RWPE2 (cell line): ENCODE measurements at regions not wholly inside any gene's neighbourhood (a gene's known extent, or its start where the extent isn't known, plus 50 kb on each side); places are given as distances from the start of the nearest gene placed in this dataset.
A peak's percentile ranks its signal among the peaks of the same experiment; 100 is the strongest.

Experiments used
- ATAC-seq: fragments of 200-7000 bp; cut with Tn5 transposase; 3 replicates; pipeline ENCODE4 v1.9.1; 2021; ENCODE audit warnings: low read depth
- DNase-seq: peaks from one replicate; pipeline ENCODE4 v3.0.0-alpha.2; 2020; ENCODE audit warnings: low spot score
- H3K27ac ChIP-seq: fragments of 450-650 bp; 2 replicates; pipeline ENCODE4 v1.5.1; 2017; ENCODE audit warnings: mild to moderate bottlenecking; ENCODE audit not compliant: poor library complexity, severe bottlenecking
- H3K27me3 ChIP-seq: fragments of 250-450 bp; sonication (Bioruptor Pico); 2 replicates; pipeline ENCODE4 v1.5.1; 2021; ENCODE audit warnings: mild to moderate bottlenecking, moderate library complexity; ENCODE audit not compliant: insufficient read depth, poor library complexity, severe bottlenecking
- H3K36me3 ChIP-seq: fragments of 250-450 bp; sonication (Bioruptor Pico); 2 replicates; pipeline ENCODE4 v1.5.1; 2020; ENCODE audit warnings: low read depth, mild to moderate bottlenecking, moderate library complexity
- H3K4me1 ChIP-seq: fragments of 250-450 bp; sonication (Bioruptor Pico); 2 replicates; pipeline ENCODE4 v1.5.1; 2021; ENCODE audit warnings: mild to moderate bottlenecking, moderate library complexity; ENCODE audit not compliant: insufficient read depth, poor library complexity, severe bottlenecking
- H3K4me3 ChIP-seq: fragments of 250-450 bp; sonication (Bioruptor Pico); 2 replicates; pipeline ENCODE4 v1.5.1; 2021; ENCODE audit warnings: mild to moderate bottlenecking, moderate library complexity; ENCODE audit not compliant: severe bottlenecking
- H3K9me3 ChIP-seq: fragments of 250-450 bp; sonication (Bioruptor Pico); 2 replicates; pipeline ENCODE4 v1.5.1; 2021; ENCODE audit warnings: mild to moderate bottlenecking, moderate library complexity; ENCODE audit not compliant: severe bottlenecking
- TF ChIP-seq, protein P1 (sequence below): fragments of 450-650 bp; IDR thresholded peaks from one replicate; pipeline ENCODE4 v1.5.1; 2017; ENCODE audit warnings: mild to moderate bottlenecking, moderate library complexity; ENCODE audit not compliant: poor library complexity, severe bottlenecking

DNA sequence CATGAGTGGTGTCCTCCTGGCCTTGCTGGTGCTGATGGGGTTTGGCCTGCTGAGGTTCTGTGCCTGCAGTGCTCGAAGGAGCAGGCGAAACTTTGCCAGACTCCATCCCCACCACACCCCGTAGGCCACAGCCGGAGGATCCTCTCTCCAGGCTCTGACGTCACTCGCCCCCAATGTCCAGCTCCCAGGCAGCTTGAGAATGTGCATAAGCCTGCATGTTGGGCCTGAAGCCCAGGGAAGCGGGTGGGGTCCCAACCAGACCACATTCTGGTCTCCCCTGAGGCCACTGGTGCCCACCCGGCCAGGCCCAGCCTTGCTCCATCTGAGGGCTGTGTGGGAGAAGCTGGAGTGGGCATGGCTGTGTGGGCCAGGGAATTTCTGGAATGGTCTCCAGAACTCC lies 109.8 kb downstream of the ASB7 start:
- Histone ChIP-seq H3K36me3 (no peaks in the 10 kb centered on the region), H3K27ac (peak overlapping the region; percentile 100), H3K4me1 (peaks cover 24% of the 10 kb centered on the region), H3K27me3 (no peaks in the 10 kb centered on the region), H3K4me3 (no peak overlapping the region), H3K9me3 (no peaks in the 10 kb centered on the region)
- ATAC-seq (no peak), DNase-seq (peak; percentile 72)
- TF ChIP-seq, protein P1, sequence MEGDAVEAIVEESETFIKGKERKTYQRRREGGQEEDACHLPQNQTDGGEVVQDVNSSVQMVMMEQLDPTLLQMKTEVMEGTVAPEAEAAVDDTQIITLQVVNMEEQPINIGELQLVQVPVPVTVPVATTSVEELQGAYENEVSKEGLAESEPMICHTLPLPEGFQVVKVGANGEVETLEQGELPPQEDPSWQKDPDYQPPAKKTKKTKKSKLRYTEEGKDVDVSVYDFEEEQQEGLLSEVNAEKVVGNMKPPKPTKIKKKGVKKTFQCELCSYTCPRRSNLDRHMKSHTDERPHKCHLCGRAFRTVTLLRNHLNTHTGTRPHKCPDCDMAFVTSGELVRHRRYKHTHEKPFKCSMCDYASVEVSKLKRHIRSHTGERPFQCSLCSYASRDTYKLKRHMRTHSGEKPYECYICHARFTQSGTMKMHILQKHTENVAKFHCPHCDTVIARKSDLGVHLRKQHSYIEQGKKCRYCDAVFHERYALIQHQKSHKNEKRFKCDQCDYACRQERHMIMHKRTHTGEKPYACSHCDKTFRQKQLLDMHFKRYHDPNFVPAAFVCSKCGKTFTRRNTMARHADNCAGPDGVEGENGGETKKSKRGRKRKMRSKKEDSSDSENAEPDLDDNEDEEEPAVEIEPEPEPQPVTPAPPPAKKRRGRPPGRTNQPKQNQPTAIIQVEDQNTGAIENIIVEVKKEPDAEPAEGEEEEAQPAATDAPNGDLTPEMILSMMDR: no peak

DNA sequence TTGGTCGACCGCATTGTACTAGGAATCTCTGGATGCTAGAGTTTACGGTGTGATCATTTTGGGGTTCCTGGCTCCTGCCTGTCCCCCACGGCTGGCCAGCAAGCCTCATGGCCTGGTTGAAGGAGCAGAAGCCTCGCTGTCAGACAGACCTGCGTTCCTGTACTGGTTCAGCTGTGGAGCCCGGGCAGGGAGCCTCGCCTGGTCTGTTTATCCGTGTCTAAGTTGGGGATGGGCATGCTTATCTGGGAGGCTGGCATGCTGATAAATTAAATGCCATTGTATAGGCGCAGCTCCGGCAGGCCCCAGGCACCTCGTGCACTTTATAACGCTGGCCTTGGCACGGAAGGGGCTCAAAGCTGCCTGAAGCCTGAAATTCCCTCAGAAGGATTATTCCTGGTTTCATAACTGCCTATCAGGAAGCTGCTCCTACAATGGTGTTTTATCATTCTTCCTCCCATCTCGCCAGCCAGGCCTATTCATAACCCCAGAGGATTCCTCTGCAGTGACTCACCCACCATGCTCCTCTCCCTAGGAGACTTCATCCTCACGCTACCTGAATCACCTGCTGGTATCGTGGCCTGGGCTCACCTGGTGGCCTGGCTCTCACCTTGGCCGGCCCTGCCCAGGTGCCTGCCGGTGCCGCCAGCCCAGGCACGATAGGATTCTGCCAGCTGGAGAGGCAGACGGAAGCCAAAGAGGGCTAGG lies 110.9 kb downstream of the ASB7 start:
- Histone ChIP-seq H3K4me3 (no peak overlapping the region), H3K4me1 (peaks cover 24% of the 10 kb centered on the region), H3K9me3 (no peaks in the 10 kb centered on the region), H3K27me3 (no peaks in the 10 kb centered on the region), H3K27ac (peak overlapping the region; percentile 100), H3K36me3 (no peaks in the 10 kb centered on the region)
- ATAC-seq: peak; percentile 92
- DNase-seq: peak; percentile 100
- TF ChIP-seq, protein P1: no peak

DNA sequence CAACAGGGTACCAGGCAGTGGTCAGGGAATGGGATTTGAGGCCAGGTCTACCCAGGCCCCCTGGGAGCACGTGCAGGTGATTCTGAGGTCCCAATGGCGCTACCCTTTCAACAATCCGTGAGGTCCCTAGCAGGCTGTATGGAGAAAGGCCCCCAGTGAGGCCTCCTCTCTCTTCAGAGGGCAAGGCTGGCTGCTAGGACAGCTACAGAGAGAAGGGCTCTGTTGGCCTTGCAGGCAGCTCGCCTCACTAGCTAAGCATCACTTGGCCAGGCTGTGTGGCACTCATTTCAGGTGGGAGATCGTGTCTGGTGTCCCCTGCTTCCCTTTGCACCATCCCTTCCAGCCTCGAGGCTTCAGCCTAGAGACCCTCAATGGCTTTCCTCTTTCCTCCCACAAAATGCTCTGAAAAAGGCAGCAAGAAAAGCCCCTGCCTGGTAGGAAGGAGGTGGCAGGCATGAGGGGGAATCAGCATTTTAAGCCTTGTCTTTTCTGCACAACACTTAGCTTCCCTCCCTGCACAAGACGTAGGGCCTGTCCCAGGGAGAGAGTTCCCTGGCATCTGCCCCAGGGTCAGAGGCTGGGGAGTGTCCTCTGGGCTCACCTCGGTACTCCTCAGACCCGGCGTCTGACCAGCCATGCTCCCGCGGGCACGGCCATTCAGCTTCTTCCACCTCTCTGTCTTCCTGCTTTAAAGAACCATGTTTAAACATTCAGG lies 111.8 kb downstream of the ASB7 start:
- TF ChIP-seq, protein P1: no peak
- Histone ChIP-seq H3K4me3 (no peak overlapping the region), H3K9me3 (no peaks in the 10 kb centered on the region), H3K4me1 (peaks cover 24% of the 10 kb centered on the region), H3K27ac (peak overlapping the region; percentile 100), H3K36me3 (no peaks in the 10 kb centered on the region), H3K27me3 (no peaks in the 10 kb centered on the region)
- DNase-seq: peak; percentile 56
- no peak for ATAC-seq

DNA sequence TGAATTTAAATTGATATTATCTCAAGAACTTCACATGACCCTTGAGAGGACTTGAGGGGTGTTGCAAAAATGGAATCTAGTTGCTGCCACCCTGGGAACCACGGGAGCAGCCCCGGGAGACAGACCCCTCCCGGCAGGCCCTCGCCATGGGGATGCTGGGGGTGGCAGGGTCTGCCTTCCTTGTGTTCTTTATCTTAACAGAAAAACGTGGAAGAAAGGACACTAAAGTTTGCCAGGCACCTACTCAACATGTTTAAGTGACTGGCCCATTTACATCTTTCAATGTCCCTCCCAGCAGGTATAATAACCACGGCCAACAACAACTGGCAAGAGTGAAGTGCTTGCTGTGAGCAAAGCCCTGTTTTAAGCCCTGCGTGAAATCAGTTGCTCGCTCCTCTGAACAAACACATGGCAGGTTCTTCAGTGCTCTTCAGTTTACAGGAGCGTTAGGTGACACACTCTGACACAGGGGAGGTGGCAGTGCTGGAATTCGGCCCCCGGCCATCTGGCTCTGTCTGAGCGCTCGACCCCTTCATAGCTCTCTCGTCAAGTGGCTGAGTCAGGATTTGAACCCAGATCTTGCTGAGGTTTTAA lies 112.5 kb downstream of the ASB7 start:
- no peaks in the 10 kb centered on the region for H3K27me3 ChIP-seq
- peak; percentile 45 for DNase-seq

More for the DNA sequence above, 112.5 kb downstream of the ASB7 start:
- no peaks in the 10 kb centered on the region for H3K9me3 ChIP-seq
- TF ChIP-seq, protein P1: no peak
- peak overlapping the region; percentile 100 for H3K27ac ChIP-seq
- peaks cover 24% of the 10 kb centered on the region for H3K4me1 ChIP-seq
- no peaks in the 10 kb centered on the region for H3K36me3 ChIP-seq
- H3K4me3 ChIP-seq: no peak overlapping the region
- ATAC-seq: no peak
